Keratinocyte (primary cell): ENCODE measurements at regions not wholly inside any gene's neighbourhood (a gene's known extent, or its start where the extent isn't known, plus 50 kb on each side); places are given as distances from the start of the nearest gene placed in this dataset.

ENCODE experiments used
- EZH2 ChIP-seq: IDR thresholded peaks from one replicate; pipeline ENCODE4 v1.6.1; 2012; ENCODE audit warnings: inconsistent platforms, mild to moderate bottlenecking, low read length, moderate library complexity
- TF ChIP-seq, protein P1 (sequence below), 3 experiments: IDR thresholded peaks in 1 of 3; conservative IDR thresholded peaks in 1 of 3; optimal IDR thresholded peaks in 1 of 3; 2 replicates in 2 of 3; 3 replicates in 1 of 3; pipeline versions ENCODE3 to v1.5.1; 2011; ENCODE audit warnings: low read length in 3 of 3, mild to moderate bottlenecking in 3 of 3, moderate library complexity in 2 of 3, control low read depth in 1 of 3, inconsistent platforms in 1 of 3; ENCODE audit not compliant: insufficient read depth in 2 of 3; ENCODE audit errors: extremely low read depth in 1 of 3

DNA sequence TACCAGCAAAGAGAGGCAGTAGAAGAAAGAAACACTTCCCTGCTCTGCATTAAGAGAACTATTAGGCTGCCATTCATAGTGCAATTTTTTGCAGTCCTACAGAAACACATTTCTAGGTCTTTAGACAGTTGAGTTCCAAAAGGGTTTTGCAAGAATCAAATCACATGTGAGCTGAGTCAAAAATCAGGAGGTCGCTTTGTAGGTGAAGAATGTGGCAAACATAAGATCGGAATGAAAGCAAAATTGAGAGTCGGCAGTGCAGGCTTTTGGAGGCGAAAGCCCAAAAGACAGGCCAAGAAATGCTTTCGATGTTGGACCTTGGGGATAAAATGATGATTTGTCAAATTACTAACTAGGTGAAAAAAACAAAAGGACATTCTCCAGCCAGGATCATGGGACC lies 213.5 kb upstream of the NRIP1 start:
- TF ChIP-seq, protein P1, sequence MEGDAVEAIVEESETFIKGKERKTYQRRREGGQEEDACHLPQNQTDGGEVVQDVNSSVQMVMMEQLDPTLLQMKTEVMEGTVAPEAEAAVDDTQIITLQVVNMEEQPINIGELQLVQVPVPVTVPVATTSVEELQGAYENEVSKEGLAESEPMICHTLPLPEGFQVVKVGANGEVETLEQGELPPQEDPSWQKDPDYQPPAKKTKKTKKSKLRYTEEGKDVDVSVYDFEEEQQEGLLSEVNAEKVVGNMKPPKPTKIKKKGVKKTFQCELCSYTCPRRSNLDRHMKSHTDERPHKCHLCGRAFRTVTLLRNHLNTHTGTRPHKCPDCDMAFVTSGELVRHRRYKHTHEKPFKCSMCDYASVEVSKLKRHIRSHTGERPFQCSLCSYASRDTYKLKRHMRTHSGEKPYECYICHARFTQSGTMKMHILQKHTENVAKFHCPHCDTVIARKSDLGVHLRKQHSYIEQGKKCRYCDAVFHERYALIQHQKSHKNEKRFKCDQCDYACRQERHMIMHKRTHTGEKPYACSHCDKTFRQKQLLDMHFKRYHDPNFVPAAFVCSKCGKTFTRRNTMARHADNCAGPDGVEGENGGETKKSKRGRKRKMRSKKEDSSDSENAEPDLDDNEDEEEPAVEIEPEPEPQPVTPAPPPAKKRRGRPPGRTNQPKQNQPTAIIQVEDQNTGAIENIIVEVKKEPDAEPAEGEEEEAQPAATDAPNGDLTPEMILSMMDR (optimal IDR thresholded peaks at IDR 0.05 in 1 of 3, IDR thresholded peaks at IDR 0.05 in 1 of 3, conservative IDR thresholded peaks at IDR 0.05 in 1 of 3; ENCODE audit: extremely low read depth in 1 of 3, insufficient read depth in 2 of 3, low read length in 3 of 3) = no peak
- no peak for TF ChIP-seq EZH2
